Loucy (cell line): ENCODE measurements at regions not wholly inside any gene's neighbourhood (a gene's known extent, or its start where the extent isn't known, plus 50 kb on each side); places are given as distances from the start of the nearest gene placed in this dataset.

Experiments
- CTCF ChIP-seq: fragments of 200-600 bp; sonication (generic); conservative IDR thresholded peaks from 2 replicates; pipeline ENCODE4 v1.5.1; 2014; ENCODE audit warnings: mild to moderate bottlenecking, antibody characterized with exemption, low read length
- EZH2phosphoT487 ChIP-seq: fragments of 200-600 bp; IDR thresholded peaks from 2 replicates; pipeline ENCODE4 v1.6.1; 2018; ENCODE audit warnings: antibody characterized with exemption, mild to moderate bottlenecking, moderate library complexity, borderline replicate concordance

GRCh38 chr5:157976429-157976828, 117.5 kb upstream of the CLINT1 start:
- no peak for TF ChIP-seq CTCF
- no peak for TF ChIP-seq EZH2phosphoT487
